ENCODE measurements at regions not wholly inside any gene's neighbourhood (a gene's known extent, or its start where the extent isn't known, plus 50 kb on each side); places are given as distances from the start of the nearest gene placed in this dataset.
A peak's percentile ranks its signal among the peaks of the same experiment; 100 is the strongest.

- RAD21 ChIA-PET (ENCODE audit: low non-redundant PET in 1 of 2, low total read pairs in 2 of 2, uncharacterized antibody in 2 of 2, unreplicated experiment in 2 of 2): no interaction called here
- no peaks in the 10 kb centered on the region for H3K36me3 ChIP-seq (ENCODE audit: control insufficient read depth in 1 of 2, insufficient read depth in 2 of 2, low read length in 2 of 2)
- H3K79me2 ChIP-seq (ENCODE audit: insufficient read depth, low read length): no peaks in the 10 kb centered on the region
- H3K4me2 ChIP-seq (ENCODE audit: low read length): no peak overlapping the region
- no peaks in the 10 kb centered on the region for H3K9me3 ChIP-seq (ENCODE audit: control insufficient read depth in 1 of 2, insufficient read depth in 1 of 2, low read depth in 1 of 2, low read length in 2 of 2)
- H4K20me1 ChIP-seq (ENCODE audit: insufficient read depth): no peaks in the 10 kb centered on the region
- BruUV-seq (replicated peaks): no TSS peak
- H3K4me1 ChIP-seq (ENCODE audit: control insufficient read depth in 1 of 2, insufficient read depth in 2 of 2, low read length in 2 of 2): no peaks in the 10 kb centered on the region
- no peaks in the 10 kb centered on the region for H3K27me3 ChIP-seq (ENCODE audit: insufficient read depth, low read length)
- no peak for DNase-seq (ENCODE audit: low read depth, low spot score)
- H2AFZ ChIP-seq (ENCODE audit: low read depth, low read length, poor library complexity, severe bottlenecking): no peak overlapping the region
- no peak overlapping the region for H3K9ac ChIP-seq (ENCODE audit: low read length)
- no peaks in the 10 kb centered on the region for H3K9me2 ChIP-seq (ENCODE audit: insufficient read depth)
- CTCF ChIA-PET: interaction anchor here (0.9 kb wide), 1 partner anchor 261 kb away, joined by 3 read pairs; no protein-coding TSS in a partner anchor
- ATAC-seq: no peak
- H3K27ac ChIP-seq (ENCODE audit: low read depth, low read length): no peak overlapping the region
- intact Hi-C loops (cut with micrococcal nuclease): no loop called here
- TF ChIP-seq CEBPB (IDR thresholded peaks at IDR 0.05; ENCODE audit: low read depth): 0 out of 2 replicates have a peak, but pooled peaks have one; percentile 20
- no peak for TF ChIP-seq EZH2phosphoT487 (IDR thresholded peaks at IDR 0.05; ENCODE audit: borderline replicate concordance)
- no peak overlapping the region for H3K4me3 ChIP-seq (replicated peaks in 1 of 2; ENCODE audit: low read depth in 1 of 2, low read length in 2 of 2)
- POLR2A ChIA-PET: no interaction called here
These were observed 60.4 kb upstream of the GAREM1 start for GRCh38 chr18:32530947-32531651.

- no peak overlapping the region for H3K27ac ChIP-seq (ENCODE audit: low read depth, low read length)
- no peak for DNase-seq (ENCODE audit: low read depth, low spot score)
- CTCF ChIA-PET: no interaction called here
These were observed 59.2 kb upstream of the GAREM1 start for GRCh38 chr18:32529722-32530420.

More at GRCh38 chr18:32529722-32530420, 59.2 kb upstream of the GAREM1 start:
- H3K4me2 ChIP-seq (ENCODE audit: low read length): no peak overlapping the region
- no peak overlapping the region for H3K9ac ChIP-seq (ENCODE audit: low read length)
- H3K4me3 ChIP-seq (replicated peaks in 1 of 2; ENCODE audit: low read depth in 1 of 2, low read length in 2 of 2): no peak overlapping the region
- POLR2A ChIA-PET: no interaction called here
- no peaks in the 10 kb centered on the region for H3K9me3 ChIP-seq (ENCODE audit: control insufficient read depth in 1 of 2, insufficient read depth in 1 of 2, low read depth in 1 of 2, low read length in 2 of 2)
- no peaks in the 10 kb centered on the region for H3K4me1 ChIP-seq (ENCODE audit: control insufficient read depth in 1 of 2, insufficient read depth in 2 of 2, low read length in 2 of 2)
- no peak for ATAC-seq
- intact Hi-C loops (cut with micrococcal nuclease): no loop called here
- no TSS peak for BruUV-seq (replicated peaks)
- no peaks in the 10 kb centered on the region for H3K79me2 ChIP-seq (ENCODE audit: insufficient read depth, low read length)
- no peaks in the 10 kb centered on the region for H3K27me3 ChIP-seq (ENCODE audit: insufficient read depth, low read length)
- H3K36me3 ChIP-seq (ENCODE audit: control insufficient read depth in 1 of 2, insufficient read depth in 2 of 2, low read length in 2 of 2): no peaks in the 10 kb centered on the region
- TF ChIP-seq ELF1 (IDR thresholded peaks at IDR 0.05; ENCODE audit: borderline replicate concordance, low read depth) (no peak), JUND (IDR thresholded peaks at IDR 0.05) (no peak), ATF3 (IDR thresholded peaks at IDR 0.05) (no peak), FOSL1 (IDR thresholded peaks at IDR 0.05; ENCODE audit: low read depth) (no peak), ZFX (IDR thresholded peaks at IDR 0.05) (no peak), CEBPB (IDR thresholded peaks at IDR 0.05; ENCODE audit: low read depth) (no peak)
- no peaks in the 10 kb centered on the region for H3K9me2 ChIP-seq (ENCODE audit: insufficient read depth)
- RAD21 ChIA-PET (ENCODE audit: low non-redundant PET in 1 of 2, low total read pairs in 2 of 2, uncharacterized antibody in 2 of 2, unreplicated experiment in 2 of 2): no interaction called here
- no peak overlapping the region for H2AFZ ChIP-seq (ENCODE audit: low read depth, low read length, poor library complexity, severe bottlenecking)
- H4K20me1 ChIP-seq (ENCODE audit: insufficient read depth): no peaks in the 10 kb centered on the region
